Psoas muscle (tissue), 7 donors: ENCODE measurements at regions not wholly inside any gene's neighbourhood (a gene's known extent, or its start where the extent isn't known, plus 50 kb on each side); places are given as distances from the start of the nearest gene placed in this dataset.

Experiments used
- ATAC-seq, 4 donors: fragments of 200-7000 bp; cut with Tn5 transposase; one replicate each; pipeline ENCODE4 v1.9.1; 2020; ENCODE audit warnings: moderate library complexity in 3 of 4, mild to moderate bottlenecking in 2 of 4
- DNase-seq, 2 donors: peaks; one replicate each; pipeline ENCODE4 v3.0.0-alpha.2; 2020
- H3K27ac ChIP-seq: fragments of 200-600 bp; one replicate; pipeline ENCODE4 v1.8.0; 2022
- H3K27me3 ChIP-seq, 3 donors: fragments of 200-600 bp in 1 of 3; one replicate each; pipeline versions ENCODE4 v1.6.1 to v1.8.0; 2013 to 2022; ENCODE audit warnings: low read length in 2 of 3, mild to moderate bottlenecking in 2 of 3, moderate library complexity in 1 of 3; ENCODE audit not compliant: insufficient read depth in 3 of 3
- H3K36me3 ChIP-seq, 2 donors: fragments of 200-600 bp in 1 of 2; one replicate each; pipeline versions ENCODE4 v1.6.1 to v1.8.0; 2013 to 2022; ENCODE audit warnings: low read depth in 1 of 2, mild to moderate bottlenecking in 1 of 2, moderate library complexity in 1 of 2; ENCODE audit not compliant: insufficient read depth in 1 of 2
- H3K4me1 ChIP-seq: fragments of 200-600 bp; one replicate; pipeline ENCODE4 v1.8.0; 2022
- H3K4me3 ChIP-seq: fragments of 200-600 bp; one replicate; pipeline ENCODE4 v1.8.0; 2022; ENCODE audit warnings: mild to moderate bottlenecking
- H3K9me3 ChIP-seq: fragments of 200-600 bp; one replicate; pipeline ENCODE4 v1.8.0; 2022
- WGBS, 3 donors: extraction: QIAGEN DNeasy Blood & Tissue Kit; methylation state at CpG; one replicate each; pipeline versions ENCODE4 v1.1.6 to v1.1.7; 2013; 5-methylcytosine and 5-hydroxymethylcytosine counted together
- intact Hi-C, 2 donors: fragments of 100-400 bp; cut with DNase I; formaldehyde crosslinking; loops; one replicate each; pipeline versions ENCODE4 v1.11.0 to v1.14.2; 2022
- TF ChIP-seq, protein P1 (sequence below): fragments of 200-600 bp; IDR thresholded peaks from one replicate; pipeline ENCODE4 v1.8.0; 2022; ENCODE audit warnings: antibody characterized with exemption
- donor health status: healthy with polysubstance abuse.
- donor health status: DM: no; HTN: no; CAD: no; lungs with moderate emphysema.
- donor health status: Bipolar disorder and iron deficiency.
- donor health status: healthy.
- donor health status: DM: yes; HTN: yes; CAD: no.
- donor health status: DM: no; HTN: no; CAD: no.
- donor health status: DM: yes; HTN: yes; CAD: no.

DNA sequence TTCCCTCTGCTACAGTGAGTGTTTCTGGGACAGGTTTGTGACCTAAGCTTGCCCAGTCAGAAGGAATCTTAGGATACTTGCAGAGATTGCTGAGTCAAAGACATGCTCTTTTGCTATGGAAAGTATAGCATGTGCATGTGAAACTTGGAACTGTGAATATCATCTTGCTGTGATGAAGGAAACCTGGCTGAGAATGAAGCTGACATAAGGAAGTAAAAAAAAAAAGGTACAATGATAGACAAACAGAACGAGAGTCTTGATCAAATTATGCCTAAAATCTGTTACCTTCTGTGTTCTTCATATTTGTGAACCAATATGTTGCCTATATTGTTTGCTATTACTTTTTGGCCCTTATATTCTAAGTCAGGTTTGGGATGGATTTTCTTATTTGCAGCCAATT lies 525.7 kb downstream of the NPIPA7 start:
- Histone ChIP-seq H3K36me3 (no peaks in the 10 kb centered on the region), H3K9me3 (peaks cover 10% of the 10 kb centered on the region), H3K4me1 (no peaks in the 10 kb centered on the region), H3K4me3 (no peak overlapping the region), H3K27ac (no peak overlapping the region), H3K27me3 (no peaks in the 10 kb centered on the region)
- DNase-seq = no peak
- intact Hi-C loops = no loop called here
- 61 to 86% (median 69%) methylated on average over 1 of the region's 1 CpG for WGBS, 3 donors
- no peak for ATAC-seq
- TF ChIP-seq, protein P1, sequence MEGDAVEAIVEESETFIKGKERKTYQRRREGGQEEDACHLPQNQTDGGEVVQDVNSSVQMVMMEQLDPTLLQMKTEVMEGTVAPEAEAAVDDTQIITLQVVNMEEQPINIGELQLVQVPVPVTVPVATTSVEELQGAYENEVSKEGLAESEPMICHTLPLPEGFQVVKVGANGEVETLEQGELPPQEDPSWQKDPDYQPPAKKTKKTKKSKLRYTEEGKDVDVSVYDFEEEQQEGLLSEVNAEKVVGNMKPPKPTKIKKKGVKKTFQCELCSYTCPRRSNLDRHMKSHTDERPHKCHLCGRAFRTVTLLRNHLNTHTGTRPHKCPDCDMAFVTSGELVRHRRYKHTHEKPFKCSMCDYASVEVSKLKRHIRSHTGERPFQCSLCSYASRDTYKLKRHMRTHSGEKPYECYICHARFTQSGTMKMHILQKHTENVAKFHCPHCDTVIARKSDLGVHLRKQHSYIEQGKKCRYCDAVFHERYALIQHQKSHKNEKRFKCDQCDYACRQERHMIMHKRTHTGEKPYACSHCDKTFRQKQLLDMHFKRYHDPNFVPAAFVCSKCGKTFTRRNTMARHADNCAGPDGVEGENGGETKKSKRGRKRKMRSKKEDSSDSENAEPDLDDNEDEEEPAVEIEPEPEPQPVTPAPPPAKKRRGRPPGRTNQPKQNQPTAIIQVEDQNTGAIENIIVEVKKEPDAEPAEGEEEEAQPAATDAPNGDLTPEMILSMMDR = no peak

DNA sequence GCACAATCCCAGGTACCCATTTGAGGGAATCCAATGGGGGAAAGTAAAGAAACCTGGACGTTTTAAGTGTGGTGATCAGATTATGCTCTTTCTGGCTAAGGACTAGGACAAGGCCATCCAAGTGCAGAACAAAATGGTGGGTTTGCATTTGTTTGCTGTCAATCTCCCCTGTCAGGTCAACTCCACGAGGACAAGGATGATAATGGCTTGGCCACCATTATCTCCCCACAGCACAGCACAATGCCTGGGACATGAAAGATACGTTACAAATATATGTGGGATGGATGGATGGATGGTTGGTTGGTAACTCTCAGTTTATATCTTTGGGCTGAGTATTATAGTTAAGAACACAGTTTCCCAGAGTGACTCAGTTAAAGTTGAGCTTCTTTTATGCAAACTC lies 526.9 kb downstream of the NPIPA7 start:
- 57 to 60% (median 59%) methylated on average over 3 of the region's 3 CpGs for WGBS, 3 donors
- TF ChIP-seq, protein P1 = no peak
- intact Hi-C loops = no loop called here
- DNase-seq (no peak), ATAC-seq (no peak)
- Histone ChIP-seq H3K9me3 (peaks cover 10% of the 10 kb centered on the region), H3K4me1 (no peaks in the 10 kb centered on the region), H3K27ac (no peak overlapping the region), H3K27me3 (no peaks in the 10 kb centered on the region), H3K4me3 (no peak overlapping the region), H3K36me3 (no peaks in the 10 kb centered on the region)

DNA sequence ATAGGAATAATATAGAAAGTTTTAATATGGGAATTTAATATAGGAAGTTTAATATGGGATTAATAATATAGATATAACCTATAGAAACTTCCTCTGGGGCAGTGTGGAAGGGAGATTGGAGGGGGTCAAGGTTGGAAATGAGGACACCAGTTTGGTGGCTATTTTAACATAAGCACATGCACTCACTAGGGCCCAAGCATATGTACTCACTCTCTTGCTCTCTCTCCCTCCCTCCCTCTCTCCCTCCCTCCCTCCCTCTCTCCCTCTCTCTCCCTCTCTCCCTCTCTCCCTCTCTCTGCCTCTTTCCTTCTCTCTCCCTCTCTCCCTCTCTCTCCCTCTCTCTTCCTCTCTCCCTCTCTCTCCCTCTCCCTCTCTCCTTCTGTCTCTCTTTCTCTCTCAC lies 528.1 kb downstream of the NPIPA7 start:
- H3K4me3 ChIP-seq = no peak overlapping the region
- H3K27ac ChIP-seq = no peak overlapping the region
- intact Hi-C loops = no loop called here
- H3K4me1 ChIP-seq = no peaks in the 10 kb centered on the region
- TF ChIP-seq, protein P1 = no peak
- no peaks in the 10 kb centered on the region for H3K27me3 ChIP-seq
- DNase-seq (no peak), ATAC-seq (no peak)
- H3K9me3 ChIP-seq = peaks cover 6% of the 10 kb centered on the region
- H3K36me3 ChIP-seq = no peaks in the 10 kb centered on the region

DNA sequence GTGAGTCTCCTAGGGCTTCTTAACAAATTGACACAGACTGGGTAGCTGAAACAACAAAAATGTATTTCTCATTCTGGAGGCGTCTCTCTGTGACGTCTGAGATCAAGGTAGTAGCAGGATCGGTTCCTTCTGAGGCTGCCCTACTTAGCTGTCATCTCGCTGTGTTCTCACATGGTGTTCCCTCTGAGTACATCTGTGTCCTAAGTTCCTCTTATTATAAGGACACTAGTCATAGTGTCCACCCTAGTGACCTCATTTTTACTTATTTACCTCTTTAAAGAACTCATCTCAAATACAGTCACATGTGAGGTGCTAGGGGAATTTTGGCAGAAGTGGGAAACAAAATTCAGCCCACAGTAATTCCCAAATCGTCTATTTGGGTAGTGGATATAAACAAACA lies 529.1 kb downstream of the NPIPA7 start:
- no peak overlapping the region for H3K4me3 ChIP-seq
- H3K27ac ChIP-seq = no peak overlapping the region
- intact Hi-C loops = no loop called here
- no peaks in the 10 kb centered on the region for H3K36me3 ChIP-seq
- ATAC-seq (no peak), DNase-seq (no peak)
- no peaks in the 10 kb centered on the region for H3K4me1 ChIP-seq
- no peaks in the 10 kb centered on the region for H3K27me3 ChIP-seq
- WGBS, 3 donors = 59 to 69% (median 63%) methylated on average over 5 of the region's 5 CpGs
- H3K9me3 ChIP-seq = no peaks in the 10 kb centered on the region
- TF ChIP-seq, protein P1 = no peak

DNA sequence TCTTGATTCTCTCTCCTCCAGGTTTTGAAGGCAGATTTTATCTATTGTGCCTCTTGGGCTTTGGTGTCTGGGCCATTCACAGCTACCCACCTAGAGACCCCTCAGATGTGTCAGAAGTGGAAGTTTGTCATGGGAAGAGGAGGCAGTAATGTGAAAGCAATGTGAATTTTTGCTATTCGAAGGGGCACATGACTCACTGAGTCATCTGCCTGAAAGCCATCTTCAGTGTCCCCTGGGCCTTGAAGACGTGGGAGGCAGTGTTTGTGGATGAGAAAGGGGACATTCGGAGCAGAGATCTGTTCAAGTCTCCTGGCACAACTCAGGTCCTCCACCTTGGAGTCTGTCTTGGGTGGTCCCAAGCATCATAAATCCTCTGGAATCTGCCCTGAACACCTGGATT lies 530.2 kb downstream of the NPIPA7 start:
- no peak overlapping the region for H3K4me3 ChIP-seq
- ATAC-seq = no peak
- intact Hi-C loops = no loop called here
- DNase-seq = no peak
- 65 to 76% (median 69%) methylated on average over 3 of the region's 3 CpGs for WGBS, 3 donors
- H3K36me3 ChIP-seq = no peaks in the 10 kb centered on the region
- no peaks in the 10 kb centered on the region for H3K27me3 ChIP-seq
- no peaks in the 10 kb centered on the region for H3K4me1 ChIP-seq
- no peak overlapping the region for H3K27ac ChIP-seq
- TF ChIP-seq, protein P1 = no peak
- no peaks in the 10 kb centered on the region for H3K9me3 ChIP-seq
